Fibroblast of skin of right quadriceps (primary cell): ENCODE measurements at regions not wholly inside any gene's neighbourhood (a gene's known extent, or its start where the extent isn't known, plus 50 kb on each side); places are given as distances from the start of the nearest gene placed in this dataset.
"Not testable (repeated sequence)": the region's sequence is repeated elsewhere in the genome, so short reads cannot be mapped to it uniquely, and the experiment has no call there.

Experiments
- DNase-seq: peaks from one replicate; pipeline ENCODE4 v3.0.0-alpha.2; 2013

DNA sequence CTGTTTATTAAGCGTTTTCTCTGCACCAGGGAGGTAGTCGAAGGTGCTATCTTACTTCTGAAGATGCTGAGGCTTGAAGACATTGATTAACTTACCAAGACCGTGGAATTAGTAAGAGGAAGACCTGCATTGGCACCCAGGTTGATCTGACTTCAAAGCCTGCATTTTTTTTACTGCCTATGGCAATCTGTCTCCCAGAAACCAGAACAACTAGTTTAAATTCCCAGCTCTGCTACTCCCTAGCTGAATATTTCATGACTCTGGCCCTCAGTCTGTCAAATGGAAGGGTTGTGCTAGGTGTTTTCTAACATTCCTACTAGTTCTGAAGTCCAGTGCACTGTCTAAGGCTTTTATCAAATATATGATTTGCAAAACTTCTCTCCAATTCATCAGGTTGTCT lies 52.0 kb upstream of the GRAMD1B start:
- DNase-seq, result no peak

DNA sequence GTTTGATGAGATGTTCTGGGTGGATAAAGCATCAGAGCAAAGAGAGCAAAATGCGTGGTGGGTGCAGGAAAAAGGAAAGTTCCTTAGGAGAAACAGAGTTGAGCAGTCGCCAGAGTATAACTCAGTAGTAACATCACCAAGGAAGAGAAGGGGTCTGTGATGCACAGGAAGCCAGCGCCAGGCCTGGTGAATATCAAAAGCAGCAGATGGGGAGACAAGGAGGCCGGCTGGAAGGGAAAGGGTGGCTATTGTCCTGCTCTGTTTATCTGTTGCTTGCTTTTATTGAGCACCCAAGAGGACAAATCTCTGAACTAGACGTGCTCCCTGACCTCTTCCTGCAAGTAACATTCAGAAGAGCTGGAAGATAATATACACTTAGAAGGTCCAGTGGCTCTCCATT lies 52.7 kb upstream of the GRAMD1B start:
- no peak for DNase-seq

DNA sequence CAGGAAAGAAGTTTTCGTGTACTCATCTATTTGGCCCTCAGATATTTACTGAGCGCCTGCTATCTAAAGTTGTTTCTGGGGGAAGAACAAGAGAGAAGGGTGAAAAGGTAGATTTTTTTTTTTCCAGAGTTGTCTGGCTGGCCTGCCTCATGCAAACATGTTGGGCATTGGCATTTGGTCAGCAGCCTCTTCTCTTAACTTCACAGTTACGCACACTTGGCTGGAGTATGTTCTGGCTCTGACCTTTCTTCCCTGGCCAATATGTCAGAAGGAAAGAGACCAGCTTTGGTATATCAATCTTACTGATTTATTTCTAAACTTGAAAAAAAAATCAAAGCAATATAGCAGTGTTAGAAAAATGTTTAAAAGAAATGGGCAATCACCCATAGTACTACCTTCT lies 54.2 kb upstream of the GRAMD1B start:
- no peak for DNase-seq

DNA sequence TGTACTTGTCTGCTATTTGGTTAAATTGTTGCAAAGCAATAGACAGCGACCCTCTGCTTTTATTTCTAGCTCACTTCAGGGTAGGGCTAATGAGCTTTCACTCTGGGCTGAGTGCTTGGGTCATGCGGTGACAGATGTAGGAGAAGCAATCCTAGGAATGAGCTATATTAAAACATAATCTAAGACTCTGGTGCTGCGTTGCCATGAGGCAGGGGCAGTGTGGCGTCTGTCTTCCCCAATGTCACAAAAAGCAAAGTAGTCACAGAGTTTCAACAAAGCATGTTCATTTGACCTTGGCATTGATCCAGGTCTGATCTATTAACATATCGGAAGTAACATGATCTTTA lies 55.5 kb upstream of the GRAMD1B start:
- no peak for DNase-seq

DNA sequence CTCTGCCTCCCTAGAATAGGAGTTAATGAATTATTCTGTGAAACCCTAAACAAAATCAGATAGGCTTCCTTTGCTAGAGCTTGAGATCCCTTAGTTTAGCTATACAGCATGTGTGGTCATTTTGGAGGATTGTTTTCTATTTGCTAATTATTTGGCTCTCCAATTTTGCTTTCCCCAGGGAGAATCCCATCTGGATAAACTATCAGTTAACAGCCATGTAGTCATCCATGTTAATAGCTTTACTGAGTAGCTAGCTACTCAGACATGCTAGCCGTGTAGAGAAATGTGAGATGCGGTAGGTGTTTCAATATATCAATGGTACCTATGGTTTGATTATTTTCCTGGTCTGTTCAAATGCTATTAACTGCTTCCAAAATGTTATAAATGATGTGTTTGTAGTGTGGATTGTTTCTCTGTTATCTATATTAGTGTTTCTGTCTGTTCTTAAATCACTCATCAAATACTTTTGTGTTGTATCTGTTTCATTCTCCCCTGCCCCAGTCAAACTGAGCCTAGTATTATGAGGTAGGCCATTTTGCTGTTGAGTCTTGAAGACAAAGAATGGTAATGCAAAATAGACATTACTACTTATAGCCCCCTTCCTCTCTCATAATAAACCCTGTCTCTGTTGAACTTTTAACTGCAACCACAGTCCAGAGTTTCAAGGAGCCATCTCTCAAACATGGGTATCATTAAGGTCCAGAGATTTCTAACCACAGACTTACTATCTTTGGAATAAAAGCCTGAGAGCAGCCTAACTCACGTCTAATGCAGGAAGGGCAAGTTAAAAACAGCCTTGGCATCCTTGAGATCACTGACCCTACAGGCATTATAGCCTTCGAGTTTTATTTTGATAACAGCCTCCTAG lies 56.1 kb upstream of the GRAMD1B start:
- no peak for DNase-seq

DNA sequence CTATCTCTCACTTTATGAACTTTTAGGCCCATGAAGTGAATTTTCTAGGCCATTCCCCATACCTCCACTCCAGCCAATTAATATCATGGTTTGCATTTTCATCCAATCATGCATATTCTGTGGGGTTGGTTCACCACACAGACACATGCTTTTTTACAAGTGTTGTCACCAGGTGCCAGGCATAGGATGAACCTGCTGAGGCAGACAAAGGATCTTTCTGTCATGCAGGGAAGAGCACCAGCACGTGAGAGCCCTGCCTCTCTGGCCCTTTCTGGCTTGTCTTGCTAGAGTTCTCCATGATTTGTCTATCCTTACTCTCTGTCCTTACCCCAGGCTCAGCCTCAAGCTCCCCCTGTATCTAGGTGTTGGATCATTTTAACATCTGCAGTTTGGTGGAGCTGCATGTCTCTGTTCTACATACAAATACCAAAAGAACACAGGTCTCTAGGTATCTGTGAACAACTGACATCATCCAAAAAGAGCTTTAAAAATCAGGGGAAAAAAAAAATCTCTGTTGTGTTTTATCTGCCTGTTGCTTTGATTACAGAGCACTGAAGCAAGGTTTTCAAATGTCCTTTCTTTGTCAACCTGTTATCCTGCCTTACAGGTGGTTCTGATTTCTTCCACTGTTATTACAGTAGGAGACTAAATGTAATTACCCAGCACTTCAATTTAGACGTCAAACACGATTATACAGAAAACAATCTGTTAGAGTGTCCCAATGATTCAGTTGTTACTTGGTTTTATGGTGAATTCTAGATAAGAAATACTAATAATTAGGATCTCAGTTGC lies 58.4 kb upstream of the GRAMD1B start:
- no peak for DNase-seq

DNA sequence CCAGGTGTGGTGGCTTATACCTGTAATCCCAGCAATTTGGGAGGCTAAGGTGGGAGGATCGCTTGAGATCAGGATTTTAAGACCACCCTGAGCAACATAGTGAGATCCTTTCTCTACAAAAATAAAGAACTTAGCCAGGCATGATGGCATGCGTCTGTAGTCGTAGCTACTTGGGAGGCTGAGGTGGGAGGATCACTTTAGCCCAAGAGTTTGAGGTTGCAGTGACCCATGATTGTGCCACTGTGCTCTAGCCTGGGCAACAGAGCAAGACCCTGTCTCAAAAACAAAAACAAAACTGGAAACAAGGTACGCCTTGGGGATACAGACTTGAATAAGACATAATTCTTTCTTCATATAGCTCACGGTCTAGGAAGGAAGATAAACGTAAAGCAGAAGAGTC lies 63.1 kb upstream of the GRAMD1B start:
- no peak for DNase-seq

DNA sequence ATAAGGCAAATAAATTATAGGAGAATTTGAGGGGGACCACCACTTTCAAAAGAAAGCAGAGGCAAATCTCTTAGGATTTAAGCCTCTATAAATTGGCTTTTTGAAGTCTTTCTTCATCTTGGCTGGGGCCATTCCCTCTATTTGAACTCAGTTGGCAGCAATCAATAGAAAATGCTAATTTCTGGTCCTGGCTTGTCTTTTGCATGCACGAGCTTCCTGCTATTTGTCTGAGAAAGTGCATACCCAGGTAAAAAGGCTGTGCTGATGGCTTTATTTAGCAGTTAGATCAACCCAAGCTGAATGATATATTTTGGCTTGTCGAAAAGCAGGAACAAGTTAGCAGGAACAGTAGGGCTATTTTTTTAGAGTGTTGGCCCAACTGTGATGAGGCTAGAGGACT lies 64.1 kb upstream of the GRAMD1B start:
- no peak for DNase-seq

DNA sequence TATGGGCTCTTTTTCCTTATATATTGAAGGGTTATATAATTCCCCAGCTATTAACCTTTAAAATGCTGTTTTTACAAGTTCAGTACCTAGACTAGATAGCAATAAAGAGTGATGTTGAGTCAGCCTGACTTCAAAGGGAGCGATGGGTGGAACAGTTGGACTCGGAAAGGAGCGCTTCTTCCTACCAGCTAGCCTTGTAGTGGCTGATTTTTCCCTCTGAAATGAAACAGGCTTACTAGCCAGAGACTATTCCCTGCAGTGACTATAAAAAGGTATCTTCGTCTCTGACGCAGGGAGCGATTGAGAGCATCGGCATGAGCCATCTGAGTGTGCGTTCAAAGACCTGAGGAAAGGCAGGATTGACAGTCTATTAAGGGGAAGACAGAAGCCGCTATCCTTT lies 66.0 kb upstream of the GRAMD1B start:
- DNase-seq, result no peak

DNA sequence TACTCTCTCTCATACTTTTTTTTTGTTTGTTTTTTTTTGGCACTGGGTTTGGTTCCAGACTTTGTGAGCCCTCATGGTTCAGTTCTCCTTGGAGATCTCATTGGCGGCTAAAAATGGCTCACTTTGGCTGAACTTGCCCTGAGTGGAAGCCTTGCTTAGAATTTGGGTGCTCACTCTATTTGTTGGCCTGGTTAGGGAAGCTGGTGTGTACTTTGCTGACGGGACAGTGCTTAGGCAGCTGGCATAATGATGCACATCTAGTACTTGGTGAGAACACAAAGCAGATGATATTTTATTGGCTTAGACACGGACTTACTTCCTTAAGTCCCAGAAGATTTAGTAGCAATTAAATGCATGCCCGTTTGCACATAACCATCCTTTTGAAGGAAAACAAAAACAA lies 66.5 kb upstream of the GRAMD1B start:
- no peak for DNase-seq

DNA sequence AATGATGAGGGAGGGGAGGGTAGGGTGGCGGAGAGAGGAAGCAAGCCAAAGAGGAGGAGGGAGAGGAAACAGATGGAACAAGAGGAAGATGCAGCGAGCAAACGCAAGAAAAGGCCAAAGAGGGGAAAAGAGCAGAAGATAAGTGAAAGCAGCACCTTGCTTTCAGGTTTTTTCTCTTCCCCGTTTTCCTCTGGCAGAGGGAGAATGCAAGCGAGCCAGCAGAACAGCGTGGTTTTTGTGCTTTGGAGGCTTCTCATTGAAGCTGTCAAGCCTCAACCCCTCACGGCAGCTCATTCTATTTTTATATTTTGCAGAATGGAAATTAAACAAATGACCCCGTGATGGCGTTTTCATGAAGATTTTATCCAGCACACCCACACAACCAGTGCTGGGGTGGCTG lies 67.1 kb upstream of the GRAMD1B start:
- no peak for DNase-seq

DNA sequence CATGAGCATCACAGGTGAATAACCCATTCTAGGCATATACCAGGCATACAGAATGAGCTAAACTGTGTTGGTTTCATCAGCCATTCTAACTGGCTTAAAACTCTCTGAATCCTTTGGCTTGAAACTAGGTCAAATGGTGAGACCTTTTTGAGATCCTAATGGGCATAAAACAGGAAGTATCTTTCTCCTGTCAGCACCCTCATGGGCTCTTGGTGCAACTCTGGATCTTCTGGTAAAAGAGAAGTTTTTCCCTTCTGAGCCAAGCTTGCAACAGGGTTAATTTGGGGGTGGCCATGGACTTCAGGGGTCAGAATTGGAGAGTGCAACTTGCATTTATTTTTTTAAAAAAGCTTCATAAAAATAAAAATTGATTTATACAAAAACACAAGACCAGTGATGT lies 67.9 kb upstream of the GRAMD1B start:
- DNase-seq, result no peak

DNA sequence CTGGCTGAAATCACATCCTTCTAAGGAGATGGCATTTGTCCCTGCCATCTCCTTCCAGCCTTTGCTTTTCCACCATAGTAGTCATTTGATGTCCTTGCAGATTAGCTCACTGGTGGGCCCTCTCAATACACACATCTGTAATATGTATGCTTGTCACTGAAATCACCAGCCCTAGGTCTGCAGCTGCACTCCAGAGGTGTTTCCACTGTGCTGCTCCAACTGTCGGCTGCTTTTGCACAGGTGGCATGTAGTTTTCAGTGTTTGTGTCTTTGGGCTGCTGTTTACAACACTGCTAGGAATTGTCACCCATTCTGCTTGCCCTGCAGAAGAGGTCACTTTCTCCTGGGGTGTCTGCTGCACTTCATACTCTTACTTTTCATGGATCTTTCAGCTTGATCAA lies 69.0 kb upstream of the GRAMD1B start:
- DNase-seq, result no peak

DNA sequence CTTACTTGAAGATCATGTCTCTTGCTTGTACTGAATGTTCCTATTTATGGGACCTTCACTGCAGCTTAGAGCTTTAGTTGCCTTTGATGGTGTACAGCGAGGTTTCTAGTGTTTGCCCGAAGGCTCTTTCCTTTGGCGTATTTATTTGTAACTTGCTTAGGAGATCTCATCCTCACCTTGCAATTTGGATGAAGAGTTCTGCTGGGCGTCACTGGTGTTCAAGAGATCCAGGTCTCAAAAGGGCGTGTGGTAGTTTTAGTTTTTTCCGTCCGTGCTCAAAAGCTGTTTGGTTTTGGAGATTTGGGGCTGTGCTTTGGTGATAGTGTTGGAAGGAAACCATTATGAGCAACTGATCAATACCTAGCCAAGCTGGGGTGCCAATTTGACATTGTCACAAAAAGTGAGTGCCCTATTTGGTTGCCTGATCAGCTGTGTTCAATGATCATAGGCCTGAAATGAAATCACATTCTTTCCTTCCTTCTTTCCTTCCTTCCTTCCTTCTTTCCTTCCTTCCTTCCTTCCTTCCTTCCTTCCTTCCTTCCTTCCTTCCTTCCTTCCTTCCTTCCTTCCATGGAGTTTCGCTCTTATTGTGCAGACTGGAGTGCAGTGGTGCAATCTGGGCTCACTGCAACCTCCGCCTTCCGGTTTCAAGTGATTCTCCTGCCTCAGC lies 69.7 kb upstream of the GRAMD1B start:
- no peak for DNase-seq

DNA sequence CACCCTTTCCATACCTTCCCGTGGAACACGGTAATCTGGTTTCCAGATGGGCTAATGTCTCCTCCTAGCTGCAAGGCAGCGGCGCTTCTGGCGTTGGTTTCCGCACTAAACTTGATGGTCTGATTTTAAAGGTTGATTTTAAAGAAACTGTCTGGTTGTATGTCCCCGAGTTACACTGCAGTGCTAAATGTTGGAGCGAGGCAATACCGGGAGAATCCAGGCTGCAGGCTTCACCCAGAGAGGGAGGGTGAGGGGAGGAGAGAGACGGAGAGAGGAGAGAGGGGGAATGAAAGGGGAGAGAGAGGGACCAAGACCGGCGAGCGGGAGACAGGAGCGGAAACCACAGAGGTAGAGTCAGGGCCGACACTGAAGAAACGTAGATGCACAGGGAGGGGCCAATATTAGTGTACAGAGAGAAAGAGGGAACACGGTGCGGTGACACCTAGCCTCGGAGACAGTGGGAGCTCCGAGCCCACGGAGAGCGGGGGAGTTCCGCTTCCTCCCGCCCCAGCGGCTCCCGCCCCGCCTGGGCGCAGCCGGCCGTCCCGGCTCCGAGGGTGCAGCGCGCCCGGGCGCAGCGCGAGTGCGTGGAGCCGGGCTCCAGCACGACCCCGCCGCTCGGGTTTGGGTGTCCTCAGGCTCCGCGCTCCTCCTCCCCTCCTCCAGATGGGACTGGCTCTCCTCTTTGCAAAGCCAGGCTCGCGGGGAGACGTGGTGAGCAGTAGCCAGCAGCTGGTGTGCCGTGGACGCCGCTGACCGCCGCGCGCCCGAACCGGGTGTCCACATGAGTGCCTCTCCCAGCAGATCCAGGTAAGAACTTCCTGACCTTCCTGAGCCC lies 71.9 kb upstream of the GRAMD1B start:
- DNase-seq, result peak; percentile 32

DNA sequence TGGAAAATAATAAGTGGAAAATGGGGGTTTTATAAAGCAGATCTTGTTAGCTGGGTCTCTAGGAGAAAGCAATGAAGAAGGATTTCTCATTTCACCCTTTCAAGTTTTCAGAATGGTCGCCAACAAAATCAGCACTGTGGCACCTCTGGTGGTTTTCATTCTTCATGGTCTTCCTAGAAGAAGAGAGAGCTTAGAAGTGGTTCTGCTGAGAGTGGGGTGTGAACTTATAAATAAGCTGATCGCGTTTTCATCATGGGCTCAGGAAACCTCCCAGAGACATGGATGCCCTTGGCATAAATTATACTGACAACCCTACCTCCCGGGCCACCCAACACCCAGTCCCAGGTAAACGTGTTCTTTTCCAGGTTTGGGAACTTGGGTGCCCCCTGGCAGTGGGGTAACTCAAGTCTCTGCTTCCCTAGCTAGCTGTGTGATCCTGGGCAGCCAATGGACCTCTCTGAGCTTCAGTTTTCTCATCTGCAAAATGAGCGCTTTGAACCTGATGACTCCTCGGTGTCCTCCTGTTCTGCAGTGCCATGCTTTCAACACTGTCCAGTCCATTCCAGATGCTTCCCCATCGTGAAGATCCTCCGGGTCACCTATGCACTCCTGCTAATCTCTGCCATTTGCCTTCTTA lies 72.6 kb upstream of the GRAMD1B start:
- no peak for DNase-seq

DNA sequence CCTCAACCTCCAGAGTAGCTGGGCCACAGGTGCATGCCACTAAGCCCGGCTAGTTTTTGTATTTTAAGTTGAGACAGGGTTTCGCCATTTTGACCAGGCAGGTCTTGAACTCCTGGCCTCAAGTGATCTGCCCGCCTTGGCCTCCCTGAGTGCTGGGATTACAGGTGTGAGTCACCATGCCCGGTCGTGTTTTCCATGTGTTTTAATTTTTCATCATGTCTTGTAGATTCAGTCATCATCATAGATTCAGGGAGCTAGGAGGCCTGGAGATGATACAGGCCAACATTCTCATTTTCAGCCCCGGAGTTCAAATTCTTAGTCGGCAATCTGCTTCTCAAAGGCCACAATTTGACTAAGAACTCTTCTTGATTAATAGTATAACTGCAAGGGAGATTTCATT lies 73.5 kb upstream of the GRAMD1B start:
- DNase-seq, result no peak

DNA sequence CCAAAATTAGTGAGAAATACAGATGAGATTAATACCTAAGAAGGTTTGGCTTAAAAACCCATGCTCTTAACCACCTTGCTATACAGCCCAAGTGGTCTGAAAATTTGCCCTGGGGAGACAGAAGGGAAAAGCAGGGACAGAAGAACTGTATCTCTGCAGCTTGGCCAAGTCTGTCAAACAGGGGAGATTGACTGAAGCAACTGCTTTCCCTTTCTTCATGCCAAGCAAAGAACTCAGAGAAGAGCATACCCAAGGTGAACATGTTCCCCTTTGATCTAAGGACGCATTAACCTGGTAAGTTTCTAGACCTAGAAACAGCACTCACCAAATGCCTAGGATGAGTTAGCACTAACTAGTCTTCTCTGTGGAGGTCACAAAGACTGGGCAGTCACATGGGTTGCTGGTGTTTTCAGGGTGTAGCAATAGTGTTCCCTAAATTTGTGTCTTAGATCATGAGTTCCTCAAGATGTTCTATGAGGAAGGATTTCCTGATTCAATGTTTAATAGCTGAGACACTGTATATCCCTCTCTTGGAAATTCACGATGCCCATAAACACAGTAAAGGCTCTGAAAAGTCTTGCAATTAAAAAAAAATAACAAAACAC lies 75.6 kb upstream of the GRAMD1B start:
- DNase-seq, result no peak

DNA sequence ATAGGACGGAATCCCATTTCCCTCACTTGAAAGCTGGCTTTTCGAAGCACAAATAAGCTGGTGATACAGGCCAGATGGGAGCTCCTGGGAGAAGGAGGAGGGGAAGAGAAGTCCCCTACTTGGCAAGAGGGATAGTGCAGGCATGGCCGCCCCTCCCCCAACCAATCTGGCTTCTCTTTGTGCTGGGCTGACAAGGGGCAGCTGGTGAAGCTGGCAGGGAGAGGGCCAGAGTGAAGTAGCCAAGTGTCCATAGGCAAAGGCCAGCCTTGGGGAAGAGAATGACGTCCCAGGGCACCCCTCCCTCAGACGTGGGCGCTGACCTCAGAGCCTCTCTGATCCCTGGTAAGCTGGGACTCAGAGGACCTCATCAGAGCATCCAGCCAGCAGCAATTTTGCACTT lies 78.7 kb upstream of the GRAMD1B start:
- no peak for DNase-seq

DNA sequence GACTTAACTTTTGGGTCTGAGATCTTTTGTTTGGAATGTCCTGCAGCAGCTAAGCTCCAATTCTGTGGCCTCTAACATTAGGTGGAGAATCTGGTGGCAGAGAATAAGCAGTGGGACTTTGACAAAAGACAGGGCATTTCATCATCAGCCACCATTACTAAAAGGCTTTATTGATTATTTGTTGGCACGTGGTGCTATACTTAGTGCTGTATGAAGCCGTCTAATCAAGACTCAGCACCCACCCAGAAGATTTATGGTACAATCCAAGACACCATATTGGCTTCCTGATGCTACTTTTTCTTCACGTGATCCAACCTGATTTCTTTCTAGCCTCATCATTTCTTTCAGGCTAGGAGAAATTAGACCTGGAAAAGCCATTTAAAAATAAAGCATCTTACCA lies 80.7 kb upstream of the GRAMD1B start:
- no peak for DNase-seq

DNA sequence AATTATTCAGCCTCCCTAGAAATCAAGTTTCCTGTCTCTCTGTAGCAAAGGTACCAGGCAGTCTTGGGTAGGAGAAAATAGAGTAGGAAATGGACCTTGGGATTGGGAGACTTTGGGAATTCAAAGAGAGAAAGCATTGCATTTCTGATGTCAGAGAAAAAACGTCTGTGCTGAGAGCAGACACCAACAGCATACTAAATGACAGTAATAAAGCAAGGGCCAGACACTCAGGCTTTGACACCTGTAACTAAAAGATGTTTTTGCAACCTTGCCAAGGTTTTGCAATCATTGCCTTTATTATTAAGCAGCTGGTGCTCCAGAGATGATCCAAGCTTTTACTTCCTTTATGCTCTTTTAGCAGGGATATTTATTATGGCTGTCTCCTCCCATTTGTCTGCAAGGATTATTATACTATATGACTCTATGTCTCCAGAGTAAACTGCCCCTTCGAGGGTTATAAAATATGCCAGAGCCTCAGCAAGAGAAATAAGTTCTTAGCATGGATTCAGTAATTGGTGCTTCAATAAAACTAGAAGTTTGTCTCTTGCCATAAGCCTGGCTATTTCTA lies 85.2 kb upstream of the GRAMD1B start:
- no peak for DNase-seq

DNA sequence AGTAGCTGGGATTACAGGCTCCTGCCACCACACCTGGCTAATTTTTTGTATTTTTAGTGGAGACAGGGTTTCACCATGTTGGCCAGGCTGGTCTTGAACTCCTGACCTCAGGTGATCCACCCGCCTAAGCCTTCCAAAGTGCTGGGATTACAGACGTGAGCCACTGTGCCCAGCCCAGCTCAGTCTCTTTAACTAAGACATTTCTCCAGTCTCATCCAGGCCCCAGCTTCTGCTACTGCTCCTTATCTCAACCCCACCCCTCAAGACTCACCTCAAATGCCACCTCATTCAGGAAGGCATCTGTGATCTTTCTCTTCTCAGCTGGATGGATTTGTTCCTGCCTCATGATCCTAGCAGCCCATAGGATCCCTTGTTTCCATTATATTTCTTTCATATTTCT lies 85.9 kb upstream of the GRAMD1B start:
- not testable (repeated sequence) for DNase-seq
